ENCODE measurements at regions not wholly inside any gene's neighbourhood (a gene's known extent, or its start where the extent isn't known, plus 50 kb on each side); places are given as distances from the start of the nearest gene placed in this dataset.

DNA sequence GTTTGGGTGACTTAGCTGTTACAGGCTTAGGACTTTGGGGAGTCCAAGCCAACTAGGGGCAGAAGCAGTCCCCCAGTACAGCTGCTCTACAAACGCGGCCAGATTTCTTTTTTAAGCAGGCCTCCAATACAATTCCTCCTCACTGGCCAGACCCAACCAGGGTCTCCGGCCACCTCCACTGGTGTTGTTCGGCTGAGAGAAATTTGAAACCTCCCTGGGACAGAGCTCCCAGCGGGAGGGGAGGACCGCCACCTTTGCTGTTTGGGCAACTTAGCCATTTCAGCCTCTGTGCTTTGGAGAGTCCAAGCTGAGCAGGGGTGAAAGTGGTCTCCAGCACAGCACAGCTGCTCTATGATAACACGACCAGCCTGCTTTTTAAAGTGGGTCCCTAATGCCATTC lies 59.4 kb upstream of the KHDRBS2 start:
- CTCF ChIA-PET, result no interaction called here
- DNase-seq (ENCODE audit: extremely low spot score), result no peak
- POLR2A ChIA-PET, result no interaction called here
- TF ChIP-seq BHLHE40 (IDR thresholded peaks at IDR 0.05; ENCODE audit: borderline replicate concordance) (no peak), L3MBTL2 (conservative IDR thresholded peaks at IDR 0.05) (no peak), HDGF (IDR thresholded peaks at IDR 0.05; ENCODE audit: borderline replicate concordance) (no peak), CTBP1 (IDR thresholded peaks at IDR 0.05; ENCODE audit: borderline replicate concordance) (no peak), LEF1 (IDR thresholded peaks at IDR 0.05; ENCODE audit: borderline replicate concordance) (no peak), NFRKB (IDR thresholded peaks at IDR 0.05) (no peak), FOXK2 (IDR thresholded peaks at IDR 0.05) (no peak), FOXA1 (IDR thresholded peaks at IDR 0.05) (no peak), SP1 (IDR thresholded peaks at IDR 0.05) (no peak), ZNF384 (IDR thresholded peaks at IDR 0.05) (no peak), SUZ12 (IDR thresholded peaks at IDR 0.05) (no peak), FOXM1 (IDR thresholded peaks at IDR 0.05; ENCODE audit: borderline replicate concordance) (no peak), ARNT (IDR thresholded peaks at IDR 0.05) (no peak), ELF4 (IDR thresholded peaks at IDR 0.05) (no peak), TARDBP (IDR thresholded peaks at IDR 0.05) (no peak)
- TF ChIP-seq, protein P1, sequence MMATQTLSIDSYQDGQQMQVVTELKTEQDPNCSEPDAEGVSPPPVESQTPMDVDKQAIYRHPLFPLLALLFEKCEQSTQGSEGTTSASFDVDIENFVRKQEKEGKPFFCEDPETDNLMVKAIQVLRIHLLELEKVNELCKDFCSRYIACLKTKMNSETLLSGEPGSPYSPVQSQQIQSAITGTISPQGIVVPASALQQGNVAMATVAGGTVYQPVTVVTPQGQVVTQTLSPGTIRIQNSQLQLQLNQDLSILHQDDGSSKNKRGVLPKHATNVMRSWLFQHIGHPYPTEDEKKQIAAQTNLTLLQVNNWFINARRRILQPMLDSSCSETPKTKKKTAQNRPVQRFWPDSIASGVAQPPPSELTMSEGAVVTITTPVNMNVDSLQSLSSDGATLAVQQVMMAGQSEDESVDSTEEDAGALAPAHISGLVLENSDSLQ (IDR thresholded peaks at IDR 0.05), result no peak

DNA sequence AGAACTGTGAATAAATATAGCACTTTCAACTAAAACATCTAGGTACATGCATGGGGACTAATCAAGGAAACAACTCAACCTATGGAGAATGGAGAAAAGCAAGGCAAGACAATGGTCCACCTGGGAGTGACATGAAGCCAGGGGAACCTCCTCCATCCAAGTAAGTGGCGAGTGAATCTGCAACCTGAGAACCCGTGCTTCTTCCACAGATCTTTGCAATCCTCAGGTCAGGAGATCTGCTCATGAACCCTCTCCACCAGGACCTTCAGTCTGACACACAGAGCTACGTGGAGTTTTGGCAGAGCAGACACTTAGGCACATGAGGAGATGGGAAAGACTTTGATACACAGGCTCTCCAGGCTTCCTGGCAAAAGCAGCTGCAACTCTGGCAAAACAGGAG lies 58.8 kb upstream of the KHDRBS2 start:
- no peak for DNase-seq (ENCODE audit: extremely low spot score)
- ChIA-PET CTCF (no interaction called here), POLR2A (no interaction called here)
- TF ChIP-seq, protein P1 (IDR thresholded peaks at IDR 0.05), result no peak
- TF ChIP-seq L3MBTL2 (conservative IDR thresholded peaks at IDR 0.05) (no peak), FOXM1 (IDR thresholded peaks at IDR 0.05; ENCODE audit: borderline replicate concordance) (no peak)

DNA sequence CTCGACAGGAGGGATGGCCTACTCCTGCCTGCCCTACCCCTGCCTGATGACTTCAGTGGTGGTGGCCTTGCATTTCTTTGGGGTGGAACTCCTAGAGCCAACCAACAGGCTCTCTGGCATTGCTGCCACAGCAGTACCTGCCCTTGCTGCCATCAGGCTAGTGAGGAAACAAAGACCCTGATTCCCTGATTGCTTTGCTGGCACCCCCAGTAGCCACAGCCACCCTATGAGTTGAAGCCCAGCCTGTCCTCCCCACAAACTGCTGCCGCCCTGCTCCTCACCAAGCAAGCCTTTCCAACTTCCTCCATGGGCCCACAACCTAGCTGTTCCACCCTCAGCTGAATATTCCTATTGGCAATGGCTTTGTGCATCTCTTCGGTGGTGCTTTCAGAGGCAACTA lies 52.5 kb upstream of the KHDRBS2 start:
- ChIA-PET POLR2A (no interaction called here), CTCF (no interaction called here)
- no peak for DNase-seq (ENCODE audit: extremely low spot score)

More for the DNA sequence above, 52.5 kb upstream of the KHDRBS2 start:
- TF ChIP-seq ZNF384 (IDR thresholded peaks at IDR 0.05), result no peak
- TF ChIP-seq, protein P1 (IDR thresholded peaks at IDR 0.05), result no peak
